Body of pancreas (tissue), 4 donors: ENCODE measurements at regions not wholly inside any gene's neighbourhood (a gene's known extent, or its start where the extent isn't known, plus 50 kb on each side); places are given as distances from the start of the nearest gene placed in this dataset.

Experiments
- ATAC-seq: fragments of 150-250 bp; one replicate; pipeline ENCODE4 v1.9.1; 2016
- DNase-seq, 4 donors: peaks; one replicate each; pipeline ENCODE4 v3.0.0-alpha.2; 2019
- H3K27ac ChIP-seq, 4 donors: fragments of 200-600 bp; sonication (generic); 1 replicate in 3 of 4; 2 replicates in 1 of 4; pipeline versions ENCODE4 v1.5.1 to v1.6.1; 2016 to 2019; ENCODE audit warnings: mild to moderate bottlenecking in 1 of 4, mixed read lengths in 1 of 4, moderate library complexity in 1 of 4
- H3K27me3 ChIP-seq, 2 donors: fragments of 200-600 bp; sonication (generic); one replicate each; pipeline ENCODE4 v1.6.0; 2016; ENCODE audit warnings: mild to moderate bottlenecking in 1 of 2
- H3K36me3 ChIP-seq, 2 donors: fragments of 200-600 bp; sonication (generic); replicated peaks in 1 of 2; 2 replicates each; pipeline ENCODE4 v1.5.1; 2016; ENCODE audit warnings: low read depth in 2 of 2; ENCODE audit not compliant: insufficient read depth in 1 of 2
- H3K4me1 ChIP-seq: fragments of 200-600 bp; sonication (generic); one replicate; pipeline ENCODE4 v1.6.0; 2016
- H3K4me3 ChIP-seq, 2 donors: fragments of 200-600 bp; sonication (generic); 1 replicate in 1 of 2; 2 replicates in 1 of 2; pipeline ENCODE4 v1.5.1; 2016 to 2019
- H3K9me3 ChIP-seq, 3 donors: fragments of 200-600 bp; sonication (generic); 1 replicate in 2 of 3; 2 replicates in 1 of 3; pipeline ENCODE4 v1.5.1; 2016
- POLR2A ChIP-seq, 3 donors: fragments of 450-650 bp; IDR thresholded peaks; one replicate each; pipeline ENCODE4 v1.6.1; 2016; ENCODE audit warnings: antibody characterized with exemption in 3 of 3, mild to moderate bottlenecking in 2 of 3
- WGBS, 2 donors: methylation state at CpG; one replicate each; pipeline ENCODE4 v1.1.5; 2017; 5-methylcytosine and 5-hydroxymethylcytosine counted together
- intact Hi-C: fragments of 100-400 bp; cut with DNase I; formaldehyde crosslinking; loops from one replicate; pipeline ENCODE4 v1.15.1; 2023
- TF ChIP-seq, protein P1 (sequence below), 7 experiments: fragments of 450-650 bp in 4 of 7; fragments of 200-600 bp in 3 of 7; sonication (generic) in 3 of 7; IDR thresholded peaks; one replicate each; pipeline ENCODE4 v1.5.1; 2016 to 2019; ENCODE audit warnings: antibody characterized with exemption in 7 of 7

DNA sequence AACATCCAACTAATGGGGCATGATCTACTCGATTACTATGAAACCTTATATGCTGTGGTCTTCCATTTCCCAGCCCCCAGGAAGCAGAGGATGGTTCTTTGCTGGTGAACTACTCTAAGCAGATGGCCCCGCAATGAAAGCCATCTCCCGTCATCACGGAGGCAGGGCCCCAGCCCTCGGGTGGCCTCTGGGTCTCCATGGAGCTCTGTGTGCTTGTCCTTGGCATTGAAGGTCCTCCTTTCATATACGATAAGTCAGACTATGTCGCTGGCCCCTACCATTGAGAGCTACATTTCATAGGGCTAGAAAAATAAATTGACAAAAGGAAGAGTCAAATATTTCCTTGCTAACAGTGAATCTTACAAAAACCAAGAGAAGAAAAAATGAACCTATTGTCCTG lies 416.8 kb downstream of the CMPK2 start:
- Histone ChIP-seq H3K36me3 (no peaks in the 10 kb centered on the region), H3K4me3 (no peak overlapping the region), H3K4me1 (no peaks in the 10 kb centered on the region), H3K27me3 (no peaks in the 10 kb centered on the region), H3K9me3 (no peaks in the 10 kb centered on the region), H3K27ac (no peak overlapping the region)
- ATAC-seq (no peak), DNase-seq (no peak)
- TF ChIP-seq, protein P1, sequence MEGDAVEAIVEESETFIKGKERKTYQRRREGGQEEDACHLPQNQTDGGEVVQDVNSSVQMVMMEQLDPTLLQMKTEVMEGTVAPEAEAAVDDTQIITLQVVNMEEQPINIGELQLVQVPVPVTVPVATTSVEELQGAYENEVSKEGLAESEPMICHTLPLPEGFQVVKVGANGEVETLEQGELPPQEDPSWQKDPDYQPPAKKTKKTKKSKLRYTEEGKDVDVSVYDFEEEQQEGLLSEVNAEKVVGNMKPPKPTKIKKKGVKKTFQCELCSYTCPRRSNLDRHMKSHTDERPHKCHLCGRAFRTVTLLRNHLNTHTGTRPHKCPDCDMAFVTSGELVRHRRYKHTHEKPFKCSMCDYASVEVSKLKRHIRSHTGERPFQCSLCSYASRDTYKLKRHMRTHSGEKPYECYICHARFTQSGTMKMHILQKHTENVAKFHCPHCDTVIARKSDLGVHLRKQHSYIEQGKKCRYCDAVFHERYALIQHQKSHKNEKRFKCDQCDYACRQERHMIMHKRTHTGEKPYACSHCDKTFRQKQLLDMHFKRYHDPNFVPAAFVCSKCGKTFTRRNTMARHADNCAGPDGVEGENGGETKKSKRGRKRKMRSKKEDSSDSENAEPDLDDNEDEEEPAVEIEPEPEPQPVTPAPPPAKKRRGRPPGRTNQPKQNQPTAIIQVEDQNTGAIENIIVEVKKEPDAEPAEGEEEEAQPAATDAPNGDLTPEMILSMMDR (IDR thresholded peaks at IDR 0.05), result no peak
- no peak for TF ChIP-seq POLR2A (IDR thresholded peaks at IDR 0.05)
- WGBS, 2 donors, result 77 to 86% methylated on average over 7 of the region's 7 CpGs
- intact Hi-C loops, result no loop called here

DNA sequence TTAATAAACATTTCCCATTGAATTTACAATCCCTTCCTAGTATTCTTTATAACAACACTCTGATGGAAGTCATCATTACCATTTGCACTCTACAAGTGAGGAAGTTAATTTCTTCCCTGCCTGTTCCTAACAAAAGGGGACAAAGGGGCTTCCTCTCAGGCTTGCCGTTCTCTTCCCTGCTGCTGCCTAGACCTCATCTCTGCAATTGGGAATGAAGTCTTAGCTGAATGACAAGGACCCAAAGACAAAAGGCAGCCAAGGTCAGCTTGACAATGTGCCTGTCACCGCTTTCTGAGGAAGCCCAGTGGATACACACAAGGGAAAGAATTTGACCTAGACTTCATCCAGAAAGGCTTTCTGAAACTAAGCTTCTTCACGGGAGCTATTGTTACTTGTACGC lies 416.4 kb downstream of the CMPK2 start:
- H3K36me3 ChIP-seq, result no peaks in the 10 kb centered on the region
- 65 to 91% methylated on average over 4 of the region's 4 CpGs for WGBS, 2 donors
- H3K27me3 ChIP-seq, result no peaks in the 10 kb centered on the region
- no peak for DNase-seq
- no peaks in the 10 kb centered on the region for H3K9me3 ChIP-seq
- H3K4me1 ChIP-seq, result no peaks in the 10 kb centered on the region
- no peak for ATAC-seq
- TF ChIP-seq, protein P1 (IDR thresholded peaks at IDR 0.05), result no peak
- TF ChIP-seq POLR2A (IDR thresholded peaks at IDR 0.05), result no peak
- no peak overlapping the region for H3K27ac ChIP-seq
- H3K4me3 ChIP-seq, result no peak overlapping the region
- intact Hi-C loops, result no loop called here

DNA sequence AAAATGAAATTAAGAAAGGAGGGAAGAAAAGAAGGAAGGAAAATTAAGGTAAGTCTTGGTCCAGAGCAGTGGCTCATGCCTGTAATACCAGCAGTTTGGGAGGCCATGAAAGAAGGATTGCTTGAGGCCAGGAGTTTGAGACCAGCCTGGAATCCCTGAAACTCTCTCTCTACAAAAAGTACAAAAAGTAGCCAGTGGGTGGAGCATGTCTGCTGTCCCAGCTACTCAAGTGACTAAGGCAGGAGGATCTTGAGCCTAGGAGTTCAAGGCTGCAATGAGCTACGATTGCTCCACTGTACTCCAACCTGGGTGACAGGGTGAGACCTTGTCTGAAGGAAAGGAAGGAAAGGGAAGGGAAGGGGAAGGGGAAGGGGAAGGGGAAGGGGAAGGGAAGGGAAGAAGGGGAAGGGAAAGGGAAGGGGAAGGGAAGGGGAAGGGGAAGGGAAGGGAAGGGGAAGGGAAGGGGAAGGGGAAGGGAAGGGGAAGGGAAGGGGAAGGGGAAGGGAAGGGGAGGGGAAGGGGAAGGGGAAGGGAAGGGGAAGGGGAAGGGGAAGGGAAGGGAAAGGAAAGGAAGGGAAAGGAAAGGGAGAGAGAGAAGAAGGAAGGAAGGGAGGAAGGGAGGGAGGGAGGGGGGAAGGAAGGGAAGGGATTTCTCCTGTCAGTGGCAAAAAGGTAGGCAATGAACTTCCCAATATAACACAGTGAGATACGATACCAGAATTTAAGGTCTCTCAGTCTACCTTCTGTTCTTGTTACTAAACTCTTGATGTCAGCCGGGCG lies 412.8 kb downstream of the CMPK2 start:
- DNase-seq, result no peak
- no peaks in the 10 kb centered on the region for H3K36me3 ChIP-seq
- no peak overlapping the region for H3K27ac ChIP-seq
- TF ChIP-seq, protein P1 (IDR thresholded peaks at IDR 0.05), result no peak
- TF ChIP-seq POLR2A (IDR thresholded peaks at IDR 0.05), result no peak
- intact Hi-C loops, result no loop called here
- H3K9me3 ChIP-seq, result no peaks in the 10 kb centered on the region
- 76 to 91% methylated on average over 4 of the region's 4 CpGs for WGBS, 2 donors
- ATAC-seq, result no peak
- H3K4me1 ChIP-seq, result no peaks in the 10 kb centered on the region
- no peaks in the 10 kb centered on the region for H3K27me3 ChIP-seq
- no peak overlapping the region for H3K4me3 ChIP-seq

DNA sequence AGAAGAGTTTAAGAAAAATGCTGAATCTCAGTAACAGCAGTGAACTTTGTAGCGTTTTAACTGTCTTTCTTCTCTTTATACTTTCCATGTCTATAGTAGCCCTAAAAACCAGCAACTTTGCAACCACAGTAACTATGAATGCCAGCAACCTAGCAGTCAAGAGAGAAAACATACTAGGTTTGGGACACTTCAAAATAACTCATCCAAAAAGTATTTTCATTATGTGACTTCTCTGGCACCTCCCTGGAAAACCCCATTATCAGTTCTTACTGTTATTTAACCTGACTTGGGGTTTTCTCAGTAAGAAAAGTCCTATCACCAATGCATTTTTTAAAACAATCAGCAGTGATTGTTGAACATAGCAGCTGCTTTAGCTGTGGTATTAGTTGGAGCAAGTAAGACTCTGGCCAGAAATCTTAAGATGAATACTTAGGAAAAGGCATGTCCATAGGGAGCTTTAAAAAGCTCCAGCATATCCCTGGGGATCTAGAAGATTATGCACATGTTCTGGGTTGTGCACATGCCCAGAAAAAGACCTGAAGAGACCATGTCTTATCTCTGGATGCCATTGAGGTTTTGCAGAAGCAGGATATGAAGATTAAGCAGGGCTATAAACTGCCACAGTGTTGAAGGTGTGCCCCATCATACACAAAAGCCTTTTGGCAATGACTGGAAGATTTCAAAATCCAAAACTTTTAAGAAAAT lies 411.3 kb downstream of the CMPK2 start:
- no peak for ATAC-seq
- intact Hi-C loops, result no loop called here
- H3K9me3 ChIP-seq, result no peaks in the 10 kb centered on the region
- WGBS, 2 donors, result 58 to 85% methylated on average over 1 of the region's 1 CpG
- H3K27me3 ChIP-seq, result no peaks in the 10 kb centered on the region
- TF ChIP-seq, protein P1 (IDR thresholded peaks at IDR 0.05), result no peak
- TF ChIP-seq POLR2A (IDR thresholded peaks at IDR 0.05), result no peak
- H3K27ac ChIP-seq, result no peak overlapping the region
- DNase-seq, result no peak
- no peaks in the 10 kb centered on the region for H3K36me3 ChIP-seq
- no peaks in the 10 kb centered on the region for H3K4me1 ChIP-seq
- no peak overlapping the region for H3K4me3 ChIP-seq
